Left ventricle myocardium inferior (tissue), 1 donor: ENCODE measurements at regions not wholly inside any gene's neighbourhood (a gene's known extent, or its start where the extent isn't known, plus 50 kb on each side); places are given as distances from the start of the nearest gene placed in this dataset.

Source experiments
- DNase-seq: peaks from one replicate; pipeline ENCODE4 v3.0.0-alpha.2; 2020
- H3K27ac ChIP-seq: fragments of 200-600 bp; replicated peaks from 2 replicates; pipeline ENCODE4 v1.8.0; 2021
- H3K27me3 ChIP-seq: fragments of 200-600 bp; 2 replicates; pipeline ENCODE4 v1.8.0; 2021; ENCODE audit warnings: low read depth
- H3K36me3 ChIP-seq: fragments of 200-600 bp; 2 replicates; pipeline ENCODE4 v1.8.0; 2021
- H3K4me1 ChIP-seq: fragments of 200-600 bp; 2 replicates; pipeline ENCODE4 v1.8.0; 2021
- H3K4me3 ChIP-seq: fragments of 200-600 bp; 2 replicates; pipeline ENCODE4 v1.8.0; 2021; ENCODE audit warnings: mild to moderate bottlenecking, moderate library complexity
- H3K9me3 ChIP-seq: fragments of 200-600 bp; replicated peaks from 2 replicates; pipeline ENCODE4 v1.8.0; 2021
- CTCF ChIP-seq: fragments of 200-600 bp; IDR thresholded peaks from 2 replicates; pipeline ENCODE4 v1.8.0; 2021; ENCODE audit warnings: antibody characterized with exemption, mild to moderate bottlenecking, borderline replicate concordance
- intact Hi-C: fragments of 100-400 bp; cut with micrococcal nuclease; formaldehyde crosslinking; loops from one replicate; pipeline ENCODE4 v1.11.0; 2022
- donor health status: DM: no; HTN: yes; CAD: no; lungs with severe emphysema.

GRCh38 chr3:28114893-28115292 is 126.5 kb upstream of the CMC1 start:
- TF ChIP-seq CTCF, result no peak
- Histone ChIP-seq H3K4me1 (no peaks in the 10 kb centered on the region), H3K9me3 (no peaks in the 10 kb centered on the region), H3K27me3 (no peaks in the 10 kb centered on the region), H3K27ac (no peak overlapping the region), H3K4me3 (no peak overlapping the region), H3K36me3 (no peaks in the 10 kb centered on the region)
- intact Hi-C loops, result no loop called here
- DNase-seq, result no peak

GRCh38 chr3:28115316-28115715 is 126.1 kb upstream of the CMC1 start:
- no peak for TF ChIP-seq CTCF
- Histone ChIP-seq H3K4me1 (no peaks in the 10 kb centered on the region), H3K27me3 (no peaks in the 10 kb centered on the region), H3K36me3 (no peaks in the 10 kb centered on the region), H3K4me3 (no peak overlapping the region), H3K27ac (no peak overlapping the region), H3K9me3 (no peaks in the 10 kb centered on the region)
- DNase-seq, result no peak
- intact Hi-C loops, result no loop called here

- Histone ChIP-seq H3K9me3 (no peaks in the 10 kb centered on the region), H3K4me3 (no peak overlapping the region), H3K27ac (no peak overlapping the region), H3K27me3 (no peaks in the 10 kb centered on the region), H3K4me1 (peaks cover 12% of the 10 kb centered on the region), H3K36me3 (no peaks in the 10 kb centered on the region)
- TF ChIP-seq CTCF, result no peak
- intact Hi-C loops, result no loop called here
- DNase-seq, result no peak
Observed at GRCh38 chr3:28117598-28117997, 123.8 kb upstream of the CMC1 start.

- H3K36me3 ChIP-seq, result no peaks in the 10 kb centered on the region
- H3K27ac ChIP-seq, result no peak overlapping the region
- H3K4me1 ChIP-seq, result peaks cover 12% of the 10 kb centered on the region
- H3K9me3 ChIP-seq, result no peaks in the 10 kb centered on the region
- no peak for DNase-seq
- no peak overlapping the region for H3K4me3 ChIP-seq
- no peak for TF ChIP-seq CTCF
- no peaks in the 10 kb centered on the region for H3K27me3 ChIP-seq
- intact Hi-C loops, result no loop called here
Observed at GRCh38 chr3:28118087-28118486, 123.3 kb upstream of the CMC1 start.

GRCh38 chr3:28122227-28122626 is 119.2 kb upstream of the CMC1 start:
- H3K4me3 ChIP-seq, result no peak overlapping the region
- peak overlapping the region; percentile 49 for H3K27ac ChIP-seq

More at GRCh38 chr3:28122227-28122626, 119.2 kb upstream of the CMC1 start:
- DNase-seq, result no peak
- intact Hi-C loops, result no loop called here
- Histone ChIP-seq H3K9me3 (no peaks in the 10 kb centered on the region), H3K36me3 (no peaks in the 10 kb centered on the region), H3K4me1 (peaks cover 20% of the 10 kb centered on the region), H3K27me3 (no peaks in the 10 kb centered on the region)
- TF ChIP-seq CTCF, result no peak
